Amniotic epithelial cell (primary cell): ENCODE measurements at regions not wholly inside any gene's neighbourhood (a gene's known extent, or its start where the extent isn't known, plus 50 kb on each side); places are given as distances from the start of the nearest gene placed in this dataset.

ENCODE experiments used
- DNase-seq: peaks from one replicate; pipeline ENCODE4 v3.0.0-alpha.2; 2010; ENCODE audit warnings: low read depth

DNA sequence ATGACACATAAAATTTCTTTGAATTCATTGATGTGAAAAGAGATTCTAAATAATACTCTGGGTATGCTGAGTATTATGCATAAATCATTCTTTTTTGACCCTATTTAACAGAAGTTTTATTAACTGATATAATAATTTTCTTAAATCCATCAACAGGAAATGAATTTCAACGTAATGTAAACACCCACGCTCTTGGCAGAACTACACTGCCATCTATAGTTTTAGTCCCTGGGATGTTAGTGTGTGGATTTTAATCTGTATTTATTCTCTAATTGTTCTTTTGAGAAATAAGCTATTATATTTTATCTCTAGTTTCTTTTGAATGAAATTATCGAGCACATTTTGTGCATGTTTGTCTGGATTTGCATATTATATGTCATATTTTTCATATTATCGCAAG lies 666.8 kb upstream of the NDST4 start:
- DNase-seq = no peak

DNA sequence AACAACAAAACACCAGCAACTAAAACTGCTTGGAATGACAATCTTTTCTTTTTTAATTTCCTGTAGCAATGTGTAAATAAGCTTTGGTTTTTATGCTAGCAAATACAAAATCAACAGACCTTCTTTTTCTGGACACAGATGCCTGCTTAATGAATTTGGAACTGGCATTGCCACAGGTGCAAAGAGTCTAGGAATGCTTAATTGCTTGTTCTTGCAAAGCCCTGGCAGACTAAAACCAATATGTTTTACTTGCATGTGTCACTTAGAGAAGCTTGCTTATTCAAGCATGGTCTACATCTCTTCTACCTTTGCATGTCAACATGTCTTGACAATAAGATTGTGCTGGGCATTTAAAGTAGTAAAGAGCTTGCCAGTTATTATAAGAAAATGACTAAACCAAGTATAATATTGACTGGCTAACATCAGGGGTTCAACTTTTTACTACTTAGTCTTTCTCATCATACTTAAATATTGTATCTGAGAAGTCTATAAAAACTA lies 656.7 kb upstream of the NDST4 start:
- no peak for DNase-seq

DNA sequence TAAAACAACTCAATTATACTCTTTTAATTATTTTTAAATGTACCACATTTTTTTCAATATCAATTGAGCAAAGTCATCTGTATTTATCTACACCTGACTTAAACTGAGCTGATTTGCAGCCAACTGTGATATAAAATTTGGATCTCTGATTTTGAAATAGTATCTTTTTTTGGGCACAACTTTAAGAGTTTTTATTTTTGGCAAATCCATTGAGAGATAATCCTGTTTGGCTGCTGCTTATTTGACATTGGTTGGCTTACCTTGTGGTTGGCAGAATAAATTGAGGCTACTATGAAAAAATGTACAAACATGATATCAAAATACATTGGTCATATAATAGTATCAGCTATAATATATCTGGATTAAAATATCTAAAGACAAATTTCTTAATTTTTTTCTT lies 656.0 kb upstream of the NDST4 start:
- DNase-seq = no peak

DNA sequence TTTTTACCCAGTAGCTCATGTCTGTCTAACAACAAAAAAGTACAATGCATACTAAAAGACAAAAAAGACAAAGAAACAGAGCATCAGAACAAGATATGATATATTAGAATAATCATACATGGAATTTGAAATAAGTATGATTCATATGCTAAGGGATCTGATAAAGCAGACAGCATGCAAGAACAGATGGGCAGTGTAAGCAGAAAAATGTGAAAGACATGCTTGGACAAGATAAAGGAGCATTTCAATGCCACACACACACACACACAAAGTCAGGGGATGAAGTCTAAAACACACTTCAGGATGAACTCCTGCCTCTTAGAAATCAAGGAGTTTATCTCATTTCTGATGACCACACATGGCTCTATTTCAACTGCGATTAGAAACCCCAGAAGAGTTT lies 649.6 kb upstream of the NDST4 start:
- DNase-seq = no peak

DNA sequence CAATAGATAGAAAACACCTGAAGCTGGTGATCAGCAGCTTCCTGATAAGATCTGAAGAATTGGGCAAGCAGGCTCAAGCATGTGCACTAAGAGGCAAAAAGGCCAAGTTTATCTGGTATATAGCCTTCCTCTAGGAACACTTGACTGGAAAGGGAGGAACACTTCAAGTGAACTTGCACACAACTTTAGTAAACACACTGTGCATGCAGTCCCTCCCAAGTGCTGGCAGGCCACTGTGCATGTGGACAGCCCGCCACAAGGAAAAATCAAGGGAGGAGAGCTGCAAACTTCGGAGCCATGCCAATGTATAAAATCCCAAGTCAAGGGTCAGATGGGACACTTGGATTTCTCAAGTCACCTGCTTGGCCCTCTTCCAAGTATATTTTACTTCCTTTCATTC lies 645.8 kb upstream of the NDST4 start:
- DNase-seq = no peak

DNA sequence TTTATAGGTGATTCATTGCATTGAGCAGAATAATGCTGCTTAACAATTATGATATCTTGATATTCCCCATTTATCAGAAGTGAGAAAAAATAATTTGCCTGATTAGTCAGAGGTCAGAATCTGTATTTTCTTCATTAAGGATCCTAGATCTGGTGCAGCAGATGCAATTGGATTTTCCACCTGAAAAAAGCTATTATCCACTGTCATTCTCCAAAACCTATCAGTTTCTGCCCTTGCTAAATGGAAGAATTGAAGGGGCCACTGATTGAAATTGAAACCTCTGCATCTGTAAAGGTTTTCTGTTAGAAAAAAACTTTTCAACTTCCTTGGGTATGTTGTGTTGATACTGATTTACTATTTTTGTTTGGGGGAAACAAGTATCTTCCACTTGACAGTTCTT lies 636.0 kb upstream of the NDST4 start:
- no peak for DNase-seq

DNA sequence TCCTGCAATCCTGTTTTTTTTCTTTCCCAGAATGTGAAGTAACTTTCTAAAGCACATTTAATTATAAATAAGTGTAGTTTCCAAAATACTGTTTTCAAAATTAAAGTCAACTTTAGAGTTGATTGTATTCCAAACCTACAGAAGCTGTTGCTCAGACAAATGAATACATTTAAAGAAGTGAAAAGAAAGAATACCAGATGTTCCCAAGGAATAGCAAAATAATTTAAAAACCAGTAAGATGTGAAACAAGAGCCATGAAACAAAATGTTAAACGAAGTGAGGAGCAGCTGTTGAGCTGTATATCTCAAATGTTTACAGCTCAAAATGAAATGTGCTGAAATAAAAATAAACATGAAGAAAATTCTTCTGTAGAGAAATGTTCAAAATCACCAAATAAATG lies 627.4 kb upstream of the NDST4 start:
- DNase-seq = no peak

DNA sequence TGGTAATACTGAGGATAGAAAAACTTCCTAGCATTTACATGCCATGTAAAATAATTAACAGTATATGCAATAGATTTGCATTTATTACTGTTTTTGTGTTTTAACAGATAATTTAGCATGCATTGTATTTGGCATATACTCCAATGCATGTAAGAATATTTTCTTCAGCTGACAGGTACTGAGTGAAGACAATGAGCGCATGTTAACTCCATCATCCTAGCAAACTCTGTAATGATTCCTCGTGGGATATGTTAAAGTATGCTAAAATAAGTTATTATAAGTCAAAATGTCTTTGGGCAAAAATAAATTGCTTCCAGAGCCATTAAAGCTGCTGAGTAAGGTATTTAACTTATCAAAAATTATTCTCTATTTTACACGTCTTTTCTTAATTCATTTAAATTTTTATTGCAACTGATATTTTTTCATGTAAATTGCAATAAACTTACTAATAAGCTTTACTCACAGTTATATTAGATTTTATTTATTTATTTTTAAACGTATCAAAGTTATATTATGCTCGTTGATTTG lies 616.4 kb upstream of the NDST4 start:
- no peak for DNase-seq

DNA sequence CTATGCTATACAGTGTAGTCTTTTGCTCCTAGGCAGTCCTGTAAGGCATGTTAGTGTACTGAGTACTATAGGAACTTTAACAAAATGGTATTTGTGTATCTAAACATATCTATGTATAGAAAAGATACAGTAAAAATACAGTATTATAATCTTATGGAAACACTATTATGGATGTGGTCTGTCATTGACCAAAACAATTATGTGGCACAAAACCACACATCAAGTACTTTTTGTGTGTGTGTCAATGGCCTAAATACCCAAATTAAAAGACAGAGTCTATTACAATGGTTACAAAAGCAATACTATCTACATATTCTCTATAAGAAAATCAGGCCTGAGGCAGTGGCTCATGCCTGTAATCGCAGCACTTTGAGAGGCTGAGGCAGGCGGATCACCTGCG lies 610.2 kb upstream of the NDST4 start:
- DNase-seq = no peak

DNA sequence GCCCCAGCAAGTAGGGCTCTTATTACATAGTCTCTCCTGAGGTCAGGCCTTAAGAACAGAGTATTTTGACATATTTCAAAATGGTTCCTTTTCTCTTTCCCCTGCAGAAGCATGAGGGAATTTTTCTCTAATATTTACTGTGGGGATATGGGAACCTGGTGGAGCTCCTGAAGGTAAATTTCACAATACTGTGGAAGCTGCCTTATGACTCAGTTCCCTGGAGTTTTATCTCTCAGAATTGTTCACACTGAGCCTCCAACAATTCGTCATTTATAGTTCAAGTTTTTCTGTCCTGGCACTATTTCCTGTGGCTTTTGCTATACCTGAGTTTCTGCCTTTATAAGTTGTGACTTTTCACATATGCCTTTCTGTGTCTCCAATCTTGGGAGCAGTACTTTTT lies 607.2 kb upstream of the NDST4 start:
- no peak for DNase-seq

DNA sequence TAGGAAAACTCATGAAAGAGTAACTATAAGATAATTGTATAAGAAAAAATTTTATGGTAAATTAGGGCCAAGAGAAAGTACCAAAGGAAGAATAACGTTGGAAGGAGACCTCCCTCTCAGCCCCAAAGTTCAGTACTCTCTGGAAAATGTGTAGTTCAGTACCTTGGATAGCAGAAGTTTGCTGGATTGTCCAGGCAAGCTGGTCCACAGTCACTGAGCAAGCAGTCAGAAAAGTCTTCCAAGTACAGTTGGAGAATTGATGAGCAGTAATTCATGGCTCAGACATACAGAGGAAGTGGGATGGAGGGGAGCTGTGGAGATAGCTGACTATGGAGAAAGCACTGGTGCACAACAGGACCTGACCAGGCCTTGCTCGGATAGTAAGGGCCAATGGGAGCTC lies 598.2 kb upstream of the NDST4 start:
- DNase-seq = no peak

DNA sequence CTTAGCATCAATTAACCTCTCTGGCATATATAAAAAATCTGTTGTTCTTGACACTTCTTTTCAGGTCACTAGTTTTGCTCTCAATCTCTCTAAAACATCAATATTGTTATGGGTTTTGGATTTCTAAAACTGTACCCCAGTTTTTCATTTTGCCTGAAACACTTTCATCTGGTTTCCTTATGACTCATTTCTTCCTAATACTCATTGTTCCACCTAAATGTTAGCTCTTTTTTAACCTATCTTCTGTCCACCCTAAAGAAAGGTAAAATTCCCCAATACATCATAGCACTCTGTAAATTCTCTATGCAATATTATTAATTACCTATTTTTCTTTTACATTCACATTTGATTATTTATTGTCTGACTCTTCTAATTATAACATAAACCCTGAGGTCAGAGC lies 575.5 kb upstream of the NDST4 start:
- DNase-seq = no peak

DNA sequence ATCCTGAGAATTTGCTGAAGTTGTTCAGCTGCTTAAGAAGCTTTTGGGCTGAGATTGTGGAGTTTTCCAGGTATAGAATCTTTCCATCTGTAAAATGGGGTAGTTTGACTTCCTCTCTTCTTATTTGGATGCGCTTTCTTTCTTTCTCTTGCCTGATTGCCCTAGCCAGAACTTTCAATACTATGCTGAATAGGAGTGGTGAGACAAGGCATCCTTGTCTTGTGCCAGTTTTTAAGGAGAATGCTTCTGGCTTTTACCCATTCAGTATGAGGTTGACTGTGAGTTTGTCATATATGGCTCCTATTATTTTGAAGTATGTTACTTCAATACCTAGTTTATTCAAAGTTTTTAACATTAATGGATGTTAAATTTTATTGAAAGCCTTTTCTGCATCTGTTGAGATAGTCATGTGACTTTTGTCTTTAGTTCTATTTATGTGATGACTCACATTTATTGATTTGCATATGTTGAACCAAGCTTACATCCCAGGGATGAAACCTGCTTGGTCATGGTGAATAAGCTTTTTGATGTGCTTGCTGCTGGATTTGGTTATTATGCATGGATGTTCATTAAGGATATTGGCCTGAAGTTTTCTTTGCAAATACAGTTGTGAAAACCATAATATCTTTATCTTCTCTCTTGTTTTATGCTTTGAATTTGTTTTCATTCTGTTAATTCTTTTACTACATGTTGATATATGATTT lies 573.8 kb upstream of the NDST4 start:
- DNase-seq = no peak

DNA sequence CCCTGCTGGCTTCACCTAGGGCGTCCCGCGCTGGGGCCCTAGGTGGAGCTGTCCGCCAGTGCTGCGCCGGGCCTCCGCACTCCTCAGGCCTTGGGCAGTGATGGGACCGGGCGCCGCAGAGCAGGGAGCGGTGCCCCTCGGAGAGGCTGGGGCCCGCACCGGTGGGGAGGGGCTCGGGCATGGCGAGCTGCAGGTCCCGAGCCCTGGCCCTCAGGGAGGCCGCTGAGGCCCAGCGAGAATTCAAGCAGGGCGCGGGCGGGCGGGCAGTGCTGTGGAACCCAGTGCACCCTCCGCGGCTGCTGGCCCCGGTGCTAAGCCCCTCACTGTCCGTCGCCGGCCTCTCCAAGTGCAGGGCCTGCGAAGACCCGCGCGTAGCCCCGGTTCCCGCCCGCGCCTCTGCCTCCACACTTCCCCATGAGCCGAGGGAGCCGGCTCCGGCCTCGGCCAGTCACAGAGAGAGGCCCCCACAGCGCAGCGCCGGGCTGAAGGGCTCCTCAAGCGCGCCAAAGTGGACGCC lies 565.1 kb upstream of the NDST4 start:
- DNase-seq = no peak

DNA sequence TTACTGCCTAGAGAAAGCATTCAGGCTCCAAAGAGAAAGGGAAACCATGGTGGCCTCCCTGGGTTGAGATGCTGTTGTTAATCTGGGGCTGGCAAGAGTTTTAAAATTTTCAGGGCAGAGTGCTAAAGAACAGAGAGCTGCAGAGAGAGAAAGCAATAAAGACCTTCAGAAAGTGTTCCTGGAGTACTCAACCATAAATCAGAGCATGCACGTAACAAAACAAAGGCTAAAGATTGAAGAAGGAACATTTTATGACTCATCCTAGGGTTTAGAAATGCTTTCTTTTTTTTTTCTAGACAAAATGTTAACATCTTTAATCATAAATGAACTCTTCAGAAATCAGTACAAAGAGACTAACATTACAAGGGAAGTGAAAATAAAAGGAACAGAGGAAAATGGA lies 562.3 kb upstream of the NDST4 start:
- no peak for DNase-seq

DNA sequence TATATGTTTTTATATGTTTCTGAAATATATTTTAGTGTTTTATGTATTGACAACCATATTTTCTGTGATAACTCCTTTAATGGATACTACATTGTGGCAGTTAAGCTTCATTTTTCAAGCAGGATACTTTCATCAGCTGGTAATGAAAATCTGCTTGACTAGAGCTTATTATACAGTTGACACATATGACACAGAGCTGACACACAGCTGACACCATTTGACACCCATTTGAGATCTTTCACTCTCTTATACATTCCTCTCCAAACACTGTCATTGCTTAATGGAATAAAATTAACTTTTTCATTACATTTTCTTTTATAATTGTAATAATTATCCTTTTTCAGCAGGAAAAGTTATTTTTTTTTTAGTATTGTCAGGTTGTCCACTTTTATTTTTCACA lies 561.1 kb upstream of the NDST4 start:
- no peak for DNase-seq

DNA sequence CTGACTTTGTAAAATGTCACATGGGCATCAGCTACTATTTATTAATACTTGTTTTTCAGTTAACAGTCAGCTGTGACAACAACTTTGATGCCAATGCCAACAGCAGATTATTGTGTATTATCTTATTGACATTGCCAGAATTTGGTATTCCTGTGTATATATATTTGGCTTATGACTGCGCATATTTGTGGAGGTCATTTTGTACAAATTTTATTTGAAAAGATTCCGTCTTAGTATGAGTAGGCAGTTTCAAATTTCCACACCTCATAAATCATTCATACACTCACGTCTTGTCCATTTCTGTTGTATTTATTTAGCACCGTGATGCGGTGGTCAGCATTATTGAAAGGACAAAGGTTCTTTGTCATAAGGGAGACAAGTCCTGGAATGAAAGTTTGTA lies 558.2 kb upstream of the NDST4 start:
- DNase-seq = no peak

DNA sequence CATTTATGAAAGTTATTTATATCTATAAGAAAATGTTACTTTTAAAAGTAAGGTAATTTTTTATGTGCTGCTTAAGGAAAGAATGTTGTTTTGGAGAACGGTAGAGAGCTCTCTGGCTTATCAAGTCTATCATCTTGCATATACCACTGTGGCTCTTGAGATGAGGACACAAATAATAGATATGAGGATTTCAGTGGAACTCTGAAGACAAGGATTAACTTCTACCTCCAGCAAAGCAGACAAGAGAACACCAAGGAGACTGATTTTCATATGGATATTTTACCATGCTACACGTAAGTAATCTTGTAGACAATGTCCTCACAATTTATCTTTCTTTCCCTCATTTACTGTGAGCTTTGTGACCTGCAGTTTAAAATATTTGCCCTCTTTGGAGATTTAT lies 557.5 kb upstream of the NDST4 start:
- no peak for DNase-seq

DNA sequence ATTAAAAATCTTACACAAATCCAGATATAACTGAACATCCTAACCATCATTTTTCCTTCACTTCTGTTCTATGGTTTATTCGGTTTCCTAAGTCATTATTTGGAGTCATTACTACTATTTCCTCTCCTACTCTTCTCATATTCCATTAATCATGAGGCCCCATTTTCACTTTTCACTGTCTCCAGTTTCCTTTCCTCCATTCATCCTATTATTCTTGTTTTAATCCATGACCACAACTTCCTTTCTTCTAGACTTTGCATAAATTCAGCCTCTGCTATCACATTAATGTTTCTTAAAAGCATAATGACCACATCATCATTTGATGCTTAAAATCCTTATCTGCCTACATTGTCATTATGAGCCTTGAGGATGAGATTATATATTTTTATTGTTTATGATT lies 555.0 kb upstream of the NDST4 start:
- no peak for DNase-seq

DNA sequence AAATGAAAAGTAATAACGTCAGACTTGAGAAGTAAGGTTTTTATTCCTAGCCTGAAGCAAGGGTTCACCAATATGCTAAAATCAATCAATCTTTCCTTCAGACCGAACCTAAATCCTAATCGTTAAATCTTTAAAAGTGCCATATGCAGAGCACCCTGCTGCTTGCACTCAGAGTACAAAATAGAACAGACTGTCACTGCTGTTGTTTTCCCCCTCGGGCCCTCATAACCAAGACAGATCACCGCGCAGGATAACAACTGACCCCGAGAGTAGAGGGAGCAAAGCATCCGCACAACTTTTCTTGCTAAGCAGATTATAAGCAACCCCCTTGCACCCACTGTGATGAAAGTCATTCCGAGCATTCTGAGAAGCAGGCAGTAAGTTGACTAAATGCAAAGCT lies 550.9 kb upstream of the NDST4 start:
- no peak for DNase-seq

DNA sequence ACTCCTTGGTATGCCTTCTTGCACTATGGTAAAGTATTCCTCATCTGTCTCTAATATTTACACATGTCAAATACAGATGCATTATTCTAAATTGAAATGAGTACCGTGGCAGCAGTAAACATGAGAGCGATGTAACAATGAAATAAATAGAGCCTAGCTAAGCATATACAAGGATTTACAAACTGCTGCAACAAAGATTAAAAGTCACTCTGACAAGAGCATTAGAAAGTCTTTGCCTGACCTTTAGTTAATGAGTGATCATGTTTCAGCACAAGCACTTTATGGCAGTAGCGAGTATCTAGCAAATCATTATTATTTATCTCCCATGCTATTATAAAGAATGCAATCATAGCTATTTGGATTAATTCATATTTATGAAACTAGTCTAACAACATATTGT lies 547.0 kb upstream of the NDST4 start:
- no peak for DNase-seq

DNA sequence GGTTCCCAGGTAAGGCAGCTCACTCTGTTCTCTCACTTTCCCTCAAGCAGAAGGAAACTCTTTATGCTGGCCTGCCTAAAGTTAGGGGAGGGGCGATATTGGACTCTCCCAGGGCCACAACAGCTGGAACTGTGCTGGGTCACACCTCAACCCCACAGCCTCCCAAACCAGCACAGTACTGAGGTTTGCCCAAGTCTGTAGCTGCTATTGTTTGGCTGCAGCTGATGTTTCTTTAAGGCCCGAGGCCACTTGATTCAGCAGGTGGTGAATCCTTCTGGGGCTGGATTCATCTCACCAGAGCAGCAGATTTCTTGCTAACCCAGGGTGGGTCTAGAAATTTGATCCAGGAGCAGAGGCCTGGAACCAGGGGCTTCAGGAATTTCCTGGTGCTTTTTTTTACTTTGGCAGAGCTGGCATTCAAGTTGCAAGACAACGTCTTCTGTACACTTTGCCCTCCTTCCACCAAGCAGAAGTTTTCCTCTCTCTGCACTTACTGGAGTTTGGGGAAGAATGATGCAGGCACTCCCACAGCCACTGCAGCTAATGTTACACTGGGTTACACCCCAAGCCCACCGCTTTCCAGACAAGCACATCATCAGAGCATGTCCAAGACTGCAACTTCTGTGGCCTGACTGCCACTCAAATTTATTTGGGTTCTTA lies 544.7 kb upstream of the NDST4 start:
- DNase-seq = no peak

DNA sequence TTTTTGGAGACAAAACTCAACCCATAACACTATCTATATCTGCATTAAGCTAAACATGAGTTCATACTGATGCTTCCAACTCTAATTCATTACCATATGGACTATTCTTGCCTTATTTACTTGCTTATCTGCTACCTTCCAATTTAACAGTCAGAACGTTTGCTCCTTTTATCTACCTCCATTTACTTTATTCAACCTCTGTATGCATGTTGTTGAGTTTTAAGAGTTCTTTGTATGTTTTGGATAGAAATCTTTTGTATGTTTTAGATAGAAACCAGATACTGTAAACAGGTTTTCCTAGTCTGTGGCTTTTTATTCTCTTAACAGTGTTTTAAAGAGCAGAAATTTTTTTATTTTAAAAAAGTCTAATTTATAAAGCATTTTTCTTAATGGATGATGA lies 542.2 kb upstream of the NDST4 start:
- no peak for DNase-seq

DNA sequence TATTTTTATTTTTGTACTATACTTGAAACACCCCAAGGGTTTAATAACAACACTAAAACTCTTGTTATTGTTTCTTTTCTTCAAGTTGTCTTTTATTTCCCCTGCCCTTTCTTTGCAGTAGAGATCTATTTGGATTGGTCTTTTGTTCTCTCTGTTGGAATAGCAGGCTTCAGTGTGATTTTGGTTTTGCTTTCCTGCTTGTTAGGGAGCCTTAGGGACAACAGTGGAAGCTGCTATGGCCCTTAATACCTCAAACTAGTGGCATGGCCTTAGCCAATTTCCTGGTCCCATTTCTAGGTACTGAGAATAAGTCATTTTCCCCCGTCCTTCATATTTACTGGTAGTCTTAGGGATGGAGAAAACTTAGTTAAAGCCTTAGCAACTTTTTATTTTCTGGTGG lies 535.4 kb upstream of the NDST4 start:
- DNase-seq = no peak
